HEK293 (cell line): ENCODE measurements at regions not wholly inside any gene's neighbourhood (a gene's known extent, or its start where the extent isn't known, plus 50 kb on each side); places are given as distances from the start of the nearest gene placed in this dataset.

ENCODE experiments used
- BCL11A ChIP-seq: fragments of 450-650 bp; formaldehyde crosslinking; IDR thresholded peaks from 2 replicates; pipeline ENCODE4 v1.5.1; 2016; ENCODE audit warnings: low read depth, missing biosample characterization, missing genetic modification characterization
- CTCF ChIP-seq: fragments of 450-650 bp; formaldehyde crosslinking; IDR thresholded peaks from 2 replicates; pipeline ENCODE4 v1.5.1; 2016; ENCODE audit warnings: missing biosample characterization, missing genetic modification characterization
- KLF10 ChIP-seq: fragments of 450-650 bp; IDR thresholded peaks from 2 replicates; pipeline ENCODE4 v1.5.1; 2018; ENCODE audit warnings: missing biosample characterization, mild to moderate bottlenecking, missing genetic modification characterization
- PRDM2 ChIP-seq: fragments of 450-650 bp; formaldehyde crosslinking; IDR thresholded peaks from 2 replicates; pipeline ENCODE4 v1.5.1; 2016; ENCODE audit warnings: missing biosample characterization, missing genetic modification characterization, borderline replicate concordance
- REST ChIP-seq: fragments of 450-650 bp; formaldehyde crosslinking; IDR thresholded peaks from 2 replicates; pipeline ENCODE4 v1.5.1; 2016; ENCODE audit warnings: missing biosample characterization, missing genetic modification characterization
- SALL2 ChIP-seq: fragments of 450-650 bp; formaldehyde crosslinking; IDR thresholded peaks from 2 replicates; pipeline ENCODE4 v1.5.0; 2017; ENCODE audit warnings: missing biosample characterization, mild to moderate bottlenecking, missing genetic modification characterization, borderline replicate concordance
- ZBTB7A ChIP-seq: fragments of 450-650 bp; formaldehyde crosslinking; IDR thresholded peaks from 2 replicates; pipeline ENCODE4 v1.5.1; 2016; ENCODE audit warnings: low read depth, missing biosample characterization, missing genetic modification characterization
- ZNF138 ChIP-seq: fragments of 450-650 bp; formaldehyde crosslinking; IDR thresholded peaks from 2 replicates; pipeline ENCODE4 v1.5.1; 2016; ENCODE audit warnings: missing biosample characterization, missing genetic modification characterization, borderline replicate concordance
- ZNF266 ChIP-seq: fragments of 450-650 bp; formaldehyde crosslinking; IDR thresholded peaks from 2 replicates; pipeline ENCODE4 v1.5.1; 2016; ENCODE audit warnings: missing biosample characterization, missing genetic modification characterization, low read depth
- ZNF416 ChIP-seq: fragments of 450-650 bp; formaldehyde crosslinking; IDR thresholded peaks from 2 replicates; pipeline ENCODE4 v1.5.1; 2016; ENCODE audit warnings: missing biosample characterization, missing genetic modification characterization
- ZNF530 ChIP-seq: fragments of 450-650 bp; formaldehyde crosslinking; IDR thresholded peaks from 2 replicates; pipeline ENCODE4 v1.5.1; 2016; ENCODE audit warnings: low read depth, missing biosample characterization, missing genetic modification characterization
- ZNF549 ChIP-seq: fragments of 450-650 bp; IDR thresholded peaks from 2 replicates; pipeline ENCODE4 v1.5.1; 2018; ENCODE audit warnings: missing biosample characterization, missing genetic modification characterization, mild to moderate bottlenecking, inconsistent platforms, moderate library complexity
- ZNF76 ChIP-seq: fragments of 450-650 bp; formaldehyde crosslinking; IDR thresholded peaks from 2 replicates; pipeline ENCODE4; 2016; ENCODE audit warnings: low read depth, missing biosample characterization, missing genetic modification characterization, borderline replicate concordance

- TF ChIP-seq REST (tag by site-specific recombination) = no peak
- no peak for TF ChIP-seq ZNF138 (tag by site-specific recombination)
- no peak for TF ChIP-seq CTCF (tag by site-specific recombination)
- TF ChIP-seq ZNF76 (tag by site-specific recombination) = no peak
- TF ChIP-seq ZNF416 (tag by site-specific recombination) = no peak
- TF ChIP-seq BCL11A (tag by site-specific recombination) = no peak
- TF ChIP-seq KLF10 = no peak
- TF ChIP-seq ZBTB7A (tag by site-specific recombination) = no peak
- TF ChIP-seq PRDM2 (tag by site-specific recombination) = no peak
- TF ChIP-seq ZNF530 (tag by site-specific recombination) = no peak
- TF ChIP-seq ZNF266 (tag by site-specific recombination) = no peak
- TF ChIP-seq SALL2 (tag by site-specific recombination) = no peak
- no peak for TF ChIP-seq ZNF549 (tag by site-specific recombination)
These were observed 389.5 kb upstream of the MAP3K7 start for GRCh38 chr6:90976341-90976740.
